ENCODE measurements at regions not wholly inside any gene's neighbourhood (a gene's known extent, or its start where the extent isn't known, plus 50 kb on each side); places are given as distances from the start of the nearest gene placed in this dataset.

DNA sequence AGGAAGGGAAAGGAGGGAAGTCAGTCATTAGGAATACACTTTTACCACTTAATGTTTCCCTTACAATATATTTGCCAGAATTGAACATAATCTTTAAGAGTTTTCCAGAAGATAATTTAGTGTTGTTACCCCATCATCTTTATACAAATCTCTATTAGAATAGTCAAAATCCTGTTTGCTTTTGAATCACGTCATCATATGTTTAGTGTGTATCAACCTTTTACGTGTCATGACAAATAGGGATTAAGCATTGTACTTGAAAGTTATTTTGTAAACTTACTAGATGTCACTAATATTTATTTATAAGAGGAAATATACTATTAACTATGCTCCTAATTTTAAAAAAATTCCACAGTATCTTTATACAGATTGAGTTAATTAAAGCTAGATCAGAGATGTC, 1899.5 kb downstream of the MAT2B start:
- intact Hi-C loops (cut with micrococcal nuclease), result no loop called here

DNA sequence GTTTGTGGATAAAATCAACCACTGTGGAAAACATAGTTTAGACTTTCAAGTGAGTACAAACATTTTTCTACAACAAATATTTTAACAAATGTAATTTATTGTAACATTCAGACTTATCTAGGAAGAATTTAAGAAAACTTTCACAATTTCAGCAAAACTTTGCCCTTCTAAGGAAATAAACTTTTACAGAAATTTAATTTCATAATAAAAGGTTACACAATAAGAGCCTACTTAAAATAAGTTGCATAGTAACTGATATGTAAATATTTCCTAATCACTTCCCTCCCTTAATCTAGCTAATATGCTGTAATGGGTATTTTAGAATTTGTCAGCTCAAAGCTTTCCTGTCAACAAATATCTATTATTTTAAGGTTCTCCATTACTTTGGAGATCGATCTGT, 1899.9 kb downstream of the MAT2B start:
- Histone ChIP-seq H2AFZ (ENCODE audit: insufficient read depth, low read depth, low read length, poor library complexity, severe bottlenecking) (no peak overlapping the region), H3K9ac (ENCODE audit: low read length) (no peak overlapping the region), H3K9me3 (ENCODE audit: control extremely low read depth in 1 of 3, control insufficient read depth in 2 of 3, insufficient read depth in 1 of 3, low read length in 2 of 3) (no peaks in the 10 kb centered on the region), H3K27me3 (replicated peaks in 1 of 4; ENCODE audit: control extremely low read depth in 1 of 4, control insufficient read depth in 3 of 4, insufficient read depth in 4 of 4, low read length in 3 of 4) (no peaks in the 10 kb centered on the region), H3K4me3 (ENCODE audit: control extremely low read depth in 1 of 5, extremely low read depth in 1 of 5, insufficient read depth in 1 of 5, low read depth in 2 of 5, low read length in 4 of 5) (no peak overlapping the region), H4K20me1 (ENCODE audit: control insufficient read depth, insufficient read depth, low read length, poor library complexity, severe bottlenecking) (no peaks in the 10 kb centered on the region), H3K4me2 (replicated peaks; ENCODE audit: low read depth, low read length, poor library complexity, severe bottlenecking) (no peak overlapping the region), H3K27ac (ENCODE audit: low read length in 2 of 2) (no peak overlapping the region), H3K79me2 (ENCODE audit: control insufficient read depth, insufficient read depth, low read length) (no peaks in the 10 kb centered on the region), H3K36me3 (replicated peaks in 1 of 2; ENCODE audit: control extremely low read depth in 1 of 2, control insufficient read depth in 1 of 2, extremely low read depth in 1 of 2, insufficient read depth in 2 of 2, low read length in 1 of 2) (no peaks in the 10 kb centered on the region), H3K4me1 (ENCODE audit: control insufficient read depth in 2 of 2, insufficient read depth in 2 of 2, low read length in 2 of 2) (no peaks in the 10 kb centered on the region)
- H3K4me3 Mint-ChIP-seq, result no peak overlapping the region
- H3K4me1 Mint-ChIP-seq, result no peaks in the 10 kb centered on the region
- H3K9me3 Mint-ChIP-seq (ENCODE audit: insufficient read depth), result peaks cover 9% of the 10 kb centered on the region
- ChIA-PET POLR2A (no interaction called here), CTCF (no interaction called here)
- DNase-seq (no peak), ATAC-seq (ENCODE audit: low read depth) (no peak)
- intact Hi-C loops (cut with micrococcal nuclease), result no loop called here
- no CpG with 5 or more reads among the region's 1 CpG for WGBS (ENCODE audit: insufficient coverage)
- TF ChIP-seq CTCF (IDR thresholded peaks at IDR 0.05) (no peak), EZH2 (IDR thresholded peaks at IDR 0.05; ENCODE audit: borderline replicate concordance, insufficient read depth, low read depth, low read length, poor library complexity, severe bottlenecking) (no peak)
- H3K27me3 Mint-ChIP-seq, result no peaks in the 10 kb centered on the region
- H3K27ac Mint-ChIP-seq, result no peak overlapping the region

More for the DNA sequence above, 1899.5 kb downstream of the MAT2B start:
- Histone ChIP-seq H4K20me1 (ENCODE audit: control insufficient read depth, insufficient read depth, low read length, poor library complexity, severe bottlenecking) (no peaks in the 10 kb centered on the region), H3K27me3 (replicated peaks in 1 of 4; ENCODE audit: control extremely low read depth in 1 of 4, control insufficient read depth in 3 of 4, insufficient read depth in 4 of 4, low read length in 3 of 4) (no peaks in the 10 kb centered on the region), H3K27ac (ENCODE audit: low read length in 2 of 2) (no peak overlapping the region), H3K9me3 (ENCODE audit: control extremely low read depth in 1 of 3, control insufficient read depth in 2 of 3, insufficient read depth in 1 of 3, low read length in 2 of 3) (no peaks in the 10 kb centered on the region), H3K36me3 (replicated peaks in 1 of 2; ENCODE audit: control extremely low read depth in 1 of 2, control insufficient read depth in 1 of 2, extremely low read depth in 1 of 2, insufficient read depth in 2 of 2, low read length in 1 of 2) (no peaks in the 10 kb centered on the region), H3K9ac (ENCODE audit: low read length) (no peak overlapping the region), H3K4me1 (ENCODE audit: control insufficient read depth in 2 of 2, insufficient read depth in 2 of 2, low read length in 2 of 2) (no peaks in the 10 kb centered on the region), H3K79me2 (ENCODE audit: control insufficient read depth, insufficient read depth, low read length) (no peaks in the 10 kb centered on the region), H3K4me2 (replicated peaks; ENCODE audit: low read depth, low read length, poor library complexity, severe bottlenecking) (no peak overlapping the region), H3K4me3 (ENCODE audit: control extremely low read depth in 1 of 5, extremely low read depth in 1 of 5, insufficient read depth in 1 of 5, low read depth in 2 of 5, low read length in 4 of 5) (no peak overlapping the region), H2AFZ (ENCODE audit: insufficient read depth, low read depth, low read length, poor library complexity, severe bottlenecking) (no peak overlapping the region)
- no peak for DNase-seq
- no peak for ATAC-seq (ENCODE audit: low read depth)
- TF ChIP-seq CTCF (IDR thresholded peaks at IDR 0.05) (no peak), EZH2 (IDR thresholded peaks at IDR 0.05; ENCODE audit: borderline replicate concordance, insufficient read depth, low read depth, low read length, poor library complexity, severe bottlenecking) (no peak)
- Mint-ChIP-seq H3K27ac (no peak overlapping the region), H3K4me3 (no peak overlapping the region), H3K4me1 (no peaks in the 10 kb centered on the region), H3K9me3 (ENCODE audit: insufficient read depth) (peaks cover 9% of the 10 kb centered on the region), H3K27me3 (no peaks in the 10 kb centered on the region)
- CTCF ChIA-PET, result no interaction called here
- POLR2A ChIA-PET, result no interaction called here
- no CpG with 5 or more reads among the region's 2 CpGs for WGBS (ENCODE audit: insufficient coverage)
